COLO829 (cell line): ENCODE measurements at regions not wholly inside any gene's neighbourhood (a gene's known extent, or its start where the extent isn't known, plus 50 kb on each side); places are given as distances from the start of the nearest gene placed in this dataset.

ENCODE experiments used
- DNase-seq: peaks from one replicate; pipeline ENCODE4 v3.0.0; 2012; ENCODE audit warnings: low spot score

DNA sequence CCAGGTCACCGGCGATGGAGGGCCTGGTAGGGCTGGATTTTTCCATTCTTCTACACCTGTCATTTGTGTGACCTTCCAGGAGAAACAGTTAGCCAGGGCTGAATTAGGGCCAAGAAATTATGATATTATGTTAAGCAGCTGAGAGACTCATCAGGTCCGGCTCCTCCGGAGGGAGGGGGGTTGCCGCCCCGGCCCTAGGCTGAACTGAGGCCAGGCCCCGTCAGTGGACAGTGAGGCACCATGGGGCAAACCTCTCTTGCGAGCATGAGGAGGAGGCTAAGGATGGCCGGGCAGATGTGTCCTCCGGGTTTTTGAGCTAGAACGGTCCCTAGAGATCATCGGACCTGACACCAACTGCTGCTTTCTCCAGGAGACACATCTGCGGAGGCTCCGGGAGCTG, 150.1 kb downstream of the SOX11 start:
- DNase-seq = no peak

DNA sequence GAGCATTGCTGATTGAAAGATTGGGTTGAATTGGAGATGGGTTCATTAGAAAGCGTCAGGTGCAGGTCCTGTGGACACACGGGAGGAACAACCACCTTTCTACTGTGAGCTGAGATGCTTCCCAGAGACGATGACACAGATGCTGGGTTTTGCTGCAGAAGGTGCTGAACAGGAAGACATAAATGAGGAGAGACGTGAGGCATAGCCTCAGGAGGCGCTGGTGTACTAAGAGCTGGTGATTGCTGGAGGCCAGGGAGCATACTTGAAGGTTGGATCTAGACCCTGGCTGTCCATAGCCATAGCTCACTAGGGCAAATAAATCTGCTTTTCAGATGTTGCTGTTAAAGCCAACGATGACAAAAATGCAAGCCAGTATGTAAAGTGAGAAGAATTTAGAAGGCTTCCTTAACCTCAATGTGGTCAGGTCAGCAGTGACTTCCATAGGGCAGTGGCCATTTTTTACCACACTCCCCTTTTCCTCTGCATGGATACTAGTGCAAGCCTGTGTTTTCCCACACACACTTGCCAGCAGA, 153.7 kb downstream of the SOX11 start:
- DNase-seq = no peak

DNA sequence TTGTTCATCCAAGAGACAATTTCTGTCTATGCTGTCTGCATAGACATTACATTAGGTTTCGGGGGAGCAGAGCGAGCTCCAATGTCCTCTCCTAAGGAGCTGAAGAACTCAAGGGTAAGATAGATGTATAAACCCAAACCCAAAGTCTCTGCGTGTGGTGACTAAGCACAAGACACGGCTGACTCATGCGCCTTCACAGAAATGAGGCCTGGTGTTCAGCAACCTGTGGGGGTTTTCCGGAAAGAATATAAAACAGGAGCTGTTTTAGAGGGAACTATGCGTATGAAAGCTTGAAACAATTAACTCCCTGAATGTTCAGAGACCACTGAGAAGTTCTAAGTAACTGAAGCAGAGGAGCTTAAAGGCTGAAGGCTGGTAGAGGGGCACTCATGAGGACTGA, 154.7 kb downstream of the SOX11 start:
- DNase-seq = peak; percentile 14

DNA sequence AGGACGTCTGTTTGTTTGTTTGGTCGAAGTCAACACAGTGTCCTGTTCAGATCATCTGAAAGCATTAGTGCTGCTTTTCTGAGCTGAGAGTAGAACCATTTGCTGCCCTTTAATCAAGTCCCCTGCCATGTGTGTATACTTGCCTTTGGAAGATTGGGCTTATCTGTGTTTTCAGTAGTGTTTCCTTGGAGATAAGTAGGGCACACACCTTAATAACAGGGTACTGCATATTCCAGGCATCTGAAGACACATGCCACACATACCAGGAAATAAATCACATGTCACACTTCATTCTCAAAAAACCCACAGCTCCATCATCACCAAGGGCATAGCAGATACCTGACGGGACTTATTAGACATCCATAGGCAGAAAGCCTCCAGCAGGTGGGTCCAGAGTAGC, 157.4 kb downstream of the SOX11 start:
- DNase-seq = no peak

DNA sequence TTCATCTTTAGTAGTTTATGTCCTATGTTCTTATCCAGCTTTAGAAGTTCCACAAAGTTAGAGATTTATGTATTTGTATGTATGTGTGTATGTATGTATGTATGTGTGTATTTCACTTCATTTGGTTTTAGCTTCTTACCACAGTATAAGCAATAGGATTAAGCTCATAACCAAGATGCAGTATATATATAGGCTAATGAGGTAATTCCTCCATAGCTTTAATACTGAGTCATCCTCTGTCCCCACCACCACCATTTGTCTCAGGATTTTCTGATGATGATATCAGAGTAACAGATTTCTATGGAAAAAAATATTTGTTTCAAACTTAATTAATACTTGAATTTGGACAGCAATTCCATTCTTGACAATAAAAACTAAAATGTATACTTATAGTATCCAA, 159.2 kb downstream of the SOX11 start:
- DNase-seq = no peak

DNA sequence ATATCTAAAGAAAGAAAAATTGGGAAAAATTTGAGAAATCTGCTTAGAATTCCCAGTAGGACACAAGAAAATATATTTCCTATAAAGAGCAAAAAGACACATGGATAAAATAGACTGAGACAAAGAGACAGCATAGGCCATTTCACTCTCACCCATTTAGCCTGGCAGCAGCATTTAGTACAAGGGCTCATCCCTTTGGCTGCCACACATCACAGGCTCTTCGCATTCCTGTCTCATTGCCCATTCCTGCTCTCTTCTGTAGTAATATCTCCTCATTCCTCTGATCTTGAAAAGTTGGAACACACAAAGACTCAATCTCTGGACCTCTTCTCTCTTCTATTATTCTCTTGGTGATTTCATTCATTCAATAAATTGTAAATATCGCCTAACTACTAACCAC, 162.6 kb downstream of the SOX11 start:
- no peak for DNase-seq

DNA sequence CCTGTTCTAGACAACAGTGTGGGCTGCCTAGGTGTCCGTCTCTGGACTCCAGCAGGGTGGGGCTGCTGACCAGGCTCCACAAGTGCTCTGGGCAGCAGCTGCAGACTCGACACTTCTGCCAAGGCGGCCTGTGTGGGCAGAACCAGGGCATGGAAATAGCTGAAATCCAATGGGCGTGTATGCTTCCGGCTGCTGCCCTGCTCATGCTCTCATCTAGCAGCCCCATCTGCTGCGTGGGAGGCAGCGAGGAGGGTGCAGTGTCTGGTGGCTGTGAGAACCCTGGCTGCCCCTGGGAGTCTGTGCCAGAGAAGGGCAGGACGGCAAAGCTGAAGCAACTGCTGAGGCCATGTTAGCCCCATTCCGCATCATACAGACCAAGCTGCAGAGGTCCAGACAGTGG, 174.9 kb downstream of the SOX11 start:
- DNase-seq = no peak

DNA sequence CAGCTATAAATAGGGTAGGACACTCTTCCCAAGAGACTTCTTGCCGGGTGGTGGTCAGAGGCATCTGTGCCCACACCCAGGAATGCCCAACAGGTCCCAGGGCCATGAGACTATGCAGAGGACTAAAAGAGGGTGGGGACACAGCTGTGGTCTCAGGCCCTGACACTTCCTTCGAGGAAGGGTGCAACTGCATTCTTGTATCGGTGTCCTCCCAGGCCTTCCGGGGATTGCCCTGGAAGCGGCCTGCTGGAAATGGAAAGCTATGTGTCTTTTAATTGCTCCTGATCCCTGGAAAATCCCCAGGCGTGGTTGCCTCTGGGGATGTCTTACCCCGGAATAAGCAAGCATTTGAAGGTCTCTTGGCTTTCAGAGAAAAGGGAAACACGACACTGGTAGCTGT, 176.7 kb downstream of the SOX11 start:
- no peak for DNase-seq

DNA sequence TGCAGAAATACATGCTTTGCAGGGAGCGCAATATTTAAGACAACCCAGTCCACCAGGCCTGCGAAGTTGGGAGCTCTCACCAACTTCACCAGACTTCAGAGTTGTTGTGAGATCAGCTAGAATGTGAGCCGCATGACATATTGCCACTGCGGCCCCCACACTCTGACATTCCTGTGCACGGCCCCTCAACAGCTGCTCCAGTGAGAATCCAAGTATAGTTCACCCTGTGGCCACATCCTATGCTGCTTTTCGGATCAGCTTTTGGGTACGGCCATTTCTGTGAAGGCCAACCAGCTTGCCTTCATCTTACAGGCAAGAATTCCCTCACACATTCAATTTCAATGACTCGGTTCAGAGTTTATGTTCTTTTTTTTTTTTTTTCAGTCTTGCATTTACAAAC, 177.8 kb downstream of the SOX11 start:
- no peak for DNase-seq

DNA sequence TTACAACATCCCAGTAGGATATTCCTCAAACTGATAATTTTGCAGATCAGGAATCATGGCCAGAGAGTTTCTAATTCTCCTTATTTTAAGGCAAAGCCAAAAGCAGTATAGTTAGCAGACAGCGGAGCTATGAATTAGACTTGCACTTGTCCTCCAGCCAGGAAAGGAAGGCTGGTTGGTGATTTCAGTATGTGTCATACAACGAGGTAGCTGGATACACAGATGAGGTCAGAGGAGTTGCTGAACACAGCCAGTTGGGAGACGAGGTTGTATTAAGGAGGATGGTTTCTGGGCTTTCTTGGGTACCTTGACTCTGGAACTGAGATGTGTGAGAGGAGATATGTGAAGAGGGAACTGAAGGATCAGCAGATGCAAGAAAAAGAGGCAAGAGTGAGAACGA, 185.2 kb downstream of the SOX11 start:
- no peak for DNase-seq

DNA sequence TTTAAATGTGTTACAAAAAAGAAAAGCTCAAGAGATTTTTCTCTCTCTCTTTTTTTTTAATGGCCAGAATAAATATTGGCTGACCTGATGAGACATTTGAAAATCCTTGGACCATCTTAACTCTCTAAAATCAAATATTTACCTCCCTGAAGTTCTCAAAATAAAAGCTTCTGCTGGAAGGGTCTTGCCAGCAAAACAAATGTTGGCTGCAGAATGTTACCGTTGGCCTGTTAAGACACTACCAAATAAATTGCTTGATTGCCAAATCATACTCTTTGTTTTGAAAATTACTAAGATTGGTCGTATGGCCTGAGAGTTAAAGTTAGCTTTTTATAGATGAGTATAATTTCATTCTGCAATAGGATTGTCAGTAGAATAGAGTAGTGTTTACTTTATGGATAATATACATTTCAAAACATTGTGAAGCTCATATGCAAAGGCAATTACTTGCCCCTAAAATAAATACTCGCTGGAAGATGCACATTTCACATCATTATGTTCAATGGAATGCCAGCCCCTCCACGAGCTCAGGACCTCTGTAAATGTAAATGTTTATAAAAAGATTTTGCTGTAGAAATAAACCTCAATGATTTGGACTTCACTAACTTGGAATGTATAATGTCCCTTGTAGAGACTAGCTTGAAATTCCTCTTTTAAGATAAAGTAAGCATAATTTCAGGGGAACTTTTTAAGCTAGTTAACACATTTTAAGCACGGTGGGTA, 193.4 kb downstream of the SOX11 start:
- DNase-seq = no peak

DNA sequence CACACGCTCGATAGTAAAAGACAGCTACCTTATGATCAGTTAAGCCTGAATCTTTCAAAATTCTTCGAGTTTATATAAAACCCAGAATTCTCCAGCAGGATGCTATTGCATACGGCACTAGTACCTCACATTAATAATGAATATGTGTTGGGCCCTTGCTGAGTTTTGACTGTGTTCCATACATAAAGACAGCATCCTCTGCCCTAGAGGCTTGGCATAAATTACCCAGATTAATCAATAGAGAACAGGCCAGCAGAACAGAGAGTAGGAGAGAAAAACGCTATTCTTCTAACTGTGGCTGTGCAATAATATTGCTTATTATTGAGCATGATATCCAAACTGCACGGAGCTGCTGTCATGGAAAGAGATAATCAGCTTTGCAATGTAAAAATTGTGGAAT, 194.3 kb downstream of the SOX11 start:
- no peak for DNase-seq

DNA sequence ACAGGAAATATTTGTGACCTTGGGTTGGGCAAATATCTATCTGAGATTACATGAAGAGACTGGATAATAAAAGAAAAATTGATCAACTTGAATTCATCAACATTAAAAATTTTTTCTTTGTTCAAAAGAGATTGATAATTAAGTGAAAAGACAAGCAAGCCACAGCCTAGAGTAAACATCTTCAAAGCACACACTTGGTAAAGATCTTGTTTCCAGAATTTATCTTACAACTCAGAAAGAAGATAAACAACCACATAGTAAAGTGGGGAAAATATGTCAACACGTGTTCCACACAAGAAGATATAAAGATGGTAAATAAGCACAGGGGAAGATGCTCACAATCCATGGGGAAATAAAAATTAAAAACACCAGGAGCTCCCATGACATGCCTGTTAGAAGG, 195.9 kb downstream of the SOX11 start:
- no peak for DNase-seq

DNA sequence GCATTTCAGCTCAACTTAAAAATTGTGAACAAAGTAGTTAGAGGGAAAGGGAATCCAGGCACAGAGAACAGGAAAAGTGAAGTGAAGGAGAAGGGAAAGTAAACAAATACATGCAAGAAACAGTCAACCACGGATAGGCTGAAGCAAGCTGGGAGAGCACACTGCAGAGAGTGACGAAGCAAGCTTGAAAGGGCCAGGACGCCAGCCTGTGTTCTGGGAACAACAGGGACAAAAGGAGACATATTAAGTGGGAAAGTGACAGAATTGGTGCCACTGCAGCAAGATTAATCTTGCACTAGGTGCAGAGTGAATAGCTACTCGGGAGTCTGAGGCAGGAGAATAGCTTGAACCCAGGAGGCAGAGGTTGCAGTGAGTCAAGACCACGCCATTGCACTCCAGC, 197.3 kb downstream of the SOX11 start:
- no peak for DNase-seq

DNA sequence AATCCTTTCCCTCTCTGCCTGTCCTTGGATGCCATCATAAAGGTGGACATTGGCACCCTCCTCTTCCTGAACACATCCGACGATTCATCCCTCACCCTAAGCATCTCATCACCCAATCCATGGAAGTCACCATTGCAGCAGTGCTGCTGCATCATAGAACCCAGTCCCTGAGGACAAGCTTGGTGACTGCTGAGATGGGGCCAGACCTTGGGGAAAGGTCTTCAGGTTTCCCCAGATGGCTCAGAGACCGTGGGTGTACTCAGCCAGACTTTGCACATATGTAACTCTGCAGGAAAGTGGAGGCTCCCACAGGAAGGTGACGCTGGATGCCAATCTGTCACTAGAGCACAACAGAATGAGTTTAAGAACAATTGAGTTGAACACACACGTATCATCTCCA, 202.2 kb downstream of the SOX11 start:
- no peak for DNase-seq

DNA sequence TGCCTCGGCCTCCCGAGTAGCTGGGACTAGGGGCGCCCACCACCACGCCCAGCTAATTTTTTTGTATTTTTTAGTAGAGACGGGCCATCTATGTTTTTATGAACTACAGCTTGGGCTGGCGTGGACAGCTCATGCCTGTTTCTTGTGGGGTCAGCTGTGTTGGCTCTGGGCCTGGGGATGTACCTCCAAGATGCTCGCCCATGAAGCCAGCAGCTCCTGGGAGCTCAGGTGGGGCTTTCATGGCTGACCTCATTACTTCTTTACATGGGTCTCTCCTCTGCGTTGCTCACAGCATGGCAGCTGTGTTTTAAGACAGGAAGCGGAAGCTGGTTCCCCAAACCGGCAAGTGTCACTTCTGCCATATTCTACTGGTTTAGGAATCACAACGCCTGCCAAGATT, 203.1 kb downstream of the SOX11 start:
- no peak for DNase-seq

DNA sequence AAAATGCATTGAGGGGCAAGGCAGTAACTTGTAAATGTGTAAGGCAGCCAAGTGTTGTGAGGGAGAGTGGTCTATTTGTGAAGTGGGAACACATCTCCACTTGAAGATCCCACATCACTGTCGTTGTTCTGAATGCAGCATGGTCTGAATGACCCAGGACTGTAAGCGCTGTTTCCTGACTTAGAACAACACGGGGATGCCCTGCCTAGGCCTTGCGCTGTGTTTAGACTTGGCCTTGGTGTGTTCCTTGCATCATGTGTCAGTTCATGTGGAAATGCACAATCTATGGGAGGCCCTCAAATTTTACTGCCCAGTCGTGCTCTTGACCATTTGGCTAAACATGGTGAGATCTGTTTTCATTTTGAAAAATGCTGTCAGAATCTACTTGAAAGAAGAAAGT, 205.1 kb downstream of the SOX11 start:
- DNase-seq = no peak

DNA sequence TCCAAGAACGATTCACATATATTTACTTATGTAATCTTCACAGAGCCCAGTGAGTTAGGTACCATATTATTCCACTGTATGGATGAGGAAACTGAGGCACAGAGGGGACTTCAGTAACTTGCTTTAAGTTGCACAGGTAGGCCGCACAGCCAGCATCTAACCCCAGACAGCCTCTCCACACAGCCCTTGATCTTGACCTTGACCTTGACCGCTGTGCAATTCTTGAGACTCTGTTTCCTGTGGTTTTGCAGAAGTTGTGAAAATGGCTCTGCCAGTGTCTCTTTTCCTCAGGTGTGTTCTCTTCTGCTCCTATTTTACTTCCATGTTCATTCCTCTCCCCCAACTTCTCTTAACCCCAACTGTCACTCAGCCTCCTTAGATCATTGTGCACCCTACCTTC, 206.5 kb downstream of the SOX11 start:
- DNase-seq = no peak

DNA sequence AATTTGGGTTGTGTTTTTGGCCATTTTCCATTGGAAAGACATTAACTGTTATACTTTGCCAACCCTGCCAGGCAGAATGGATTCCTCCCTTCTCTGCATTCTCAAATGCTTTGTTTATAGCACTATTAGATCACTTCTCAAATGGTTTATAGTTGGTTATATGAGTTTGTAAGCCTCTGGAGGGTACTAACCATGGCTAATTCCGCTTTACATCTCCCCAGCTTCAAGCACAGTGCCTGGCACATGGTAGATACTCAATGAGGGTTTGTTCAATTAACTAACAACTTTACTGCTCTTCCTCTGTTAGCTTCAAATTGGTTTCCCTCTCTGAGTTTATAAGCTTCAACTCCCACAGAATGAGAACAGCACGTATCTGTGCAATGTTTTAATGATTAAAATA, 213.5 kb downstream of the SOX11 start:
- no peak for DNase-seq

DNA sequence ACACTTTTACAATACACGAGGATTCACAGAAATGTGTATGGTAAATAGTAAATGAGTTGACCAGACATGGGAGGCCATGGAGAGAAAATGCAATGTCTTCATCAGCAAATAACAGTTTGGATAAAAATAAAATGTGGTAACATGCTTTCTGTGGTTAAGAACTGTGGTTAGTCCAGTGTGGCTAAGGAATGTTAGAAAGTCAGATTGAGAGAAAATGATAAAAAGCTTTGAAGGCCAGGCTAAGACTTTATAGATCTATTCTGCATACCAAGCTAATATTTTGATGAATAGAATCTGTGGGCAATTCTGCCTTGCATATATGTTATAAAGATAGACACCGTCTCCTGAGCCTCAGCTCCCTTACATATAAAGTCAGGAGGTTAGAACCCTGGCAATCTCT, 215.9 kb downstream of the SOX11 start:
- DNase-seq = no peak

DNA sequence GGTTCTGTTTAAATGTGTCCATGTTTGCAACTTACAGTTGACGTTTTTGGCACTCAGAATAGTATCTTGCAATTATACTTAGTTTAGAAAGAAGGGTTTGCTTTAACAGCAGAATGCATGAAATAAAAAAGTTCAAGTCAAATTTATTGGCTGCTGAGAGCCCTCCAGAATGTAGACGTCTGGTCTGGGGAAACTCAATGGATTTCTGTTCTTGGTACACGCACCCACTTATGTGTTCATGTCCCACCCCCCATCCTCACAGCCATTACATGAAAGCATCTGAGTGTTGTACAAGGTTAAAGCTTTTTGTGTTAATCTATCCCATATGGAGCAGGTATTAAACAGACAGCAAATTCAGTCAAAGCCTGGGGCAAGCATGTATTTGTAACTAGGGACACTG, 219.5 kb downstream of the SOX11 start:
- no peak for DNase-seq

DNA sequence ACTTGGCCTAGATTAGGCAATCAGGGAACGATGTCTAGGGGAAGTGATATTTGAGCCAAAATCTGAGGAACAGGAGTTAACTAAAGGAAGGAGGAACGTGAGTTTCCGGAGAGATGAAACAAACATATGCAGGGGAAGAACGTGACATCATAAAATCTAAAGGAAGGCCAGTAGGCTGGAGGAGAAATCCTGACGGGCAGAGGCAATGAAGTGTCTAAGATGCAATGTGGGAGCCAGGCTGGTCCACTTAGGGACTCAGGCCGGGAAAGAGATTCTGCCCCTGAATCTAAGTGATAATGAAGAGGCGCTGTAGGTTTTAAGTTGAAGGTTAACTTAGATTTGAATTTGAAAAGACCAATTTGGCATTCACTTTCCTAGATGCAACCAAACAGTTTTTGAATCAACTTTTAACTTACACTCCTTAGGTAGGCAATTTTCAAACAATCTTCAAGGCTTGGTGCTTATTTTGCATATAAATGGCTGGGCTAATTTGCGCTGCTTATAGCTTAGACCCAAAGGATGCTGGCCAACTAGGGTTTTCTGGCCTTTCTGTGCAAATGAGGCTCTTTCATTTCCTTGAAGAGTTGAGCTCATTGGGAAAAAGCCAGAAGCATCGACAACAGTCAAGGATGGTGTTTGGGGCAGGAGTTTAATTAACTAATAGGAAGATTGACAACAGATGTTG, 221.7 kb downstream of the SOX11 start:
- no peak for DNase-seq

DNA sequence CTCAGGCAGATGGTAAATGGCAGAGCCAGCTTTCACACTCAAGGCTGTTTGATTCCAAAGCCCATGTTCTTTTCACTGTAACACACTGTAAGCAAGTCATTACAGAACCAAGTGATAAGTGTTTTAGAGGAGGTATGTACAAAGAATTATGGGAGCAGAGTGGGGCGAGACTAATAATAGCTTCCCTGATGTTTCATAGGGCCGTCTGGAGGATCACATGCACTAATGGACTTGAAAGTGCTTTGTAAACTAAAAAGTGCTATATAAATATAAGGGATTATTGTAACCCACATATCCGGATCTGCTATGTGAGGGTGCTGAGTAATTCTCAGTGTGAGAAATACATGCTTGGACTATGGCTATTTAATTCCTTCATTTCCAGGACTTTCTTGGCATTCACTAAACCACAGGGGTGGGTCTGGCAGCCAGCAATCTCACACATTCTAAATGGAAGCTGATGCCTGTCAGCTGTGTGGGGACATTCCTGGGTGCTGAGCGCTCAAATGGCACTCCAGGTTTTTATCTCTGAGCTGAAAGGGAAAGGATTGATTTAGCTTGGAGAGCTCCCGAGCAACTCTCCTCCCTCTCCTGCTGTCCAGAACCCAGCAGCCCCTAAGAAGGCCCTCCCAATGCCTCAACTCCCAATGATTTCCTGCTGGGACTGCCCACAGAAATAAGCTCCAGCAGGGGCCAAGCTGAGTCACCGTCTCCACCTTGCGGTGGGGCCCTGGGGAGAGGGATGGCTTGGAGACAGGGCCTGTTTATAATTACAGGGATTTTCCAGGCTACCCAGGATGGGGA, 222.8 kb downstream of the SOX11 start:
- no peak for DNase-seq
